VCaP (cell line): ENCODE measurements at regions not wholly inside any gene's neighbourhood (a gene's known extent, or its start where the extent isn't known, plus 50 kb on each side); places are given as distances from the start of the nearest gene placed in this dataset.

Experiments used
- H3K27ac ChIP-seq: fragments of 450-650 bp; 2 replicates; pipeline ENCODE4 v1.5.1; 2017
- CTCF ChIP-seq: fragments of 450-650 bp; conservative IDR thresholded peaks from 2 replicates; pipeline ENCODE4 v1.5.1; 2017; ENCODE audit warnings: mild to moderate bottlenecking, moderate library complexity

GRCh38 chr15:26082221-26083109, 219.3 kb upstream of the ATP10A start:
- 0 out of 2 replicates have a peak, but pooled peaks have one; percentile 13 for TF ChIP-seq CTCF
- H3K27ac ChIP-seq, result peak overlapping the region; percentile 92

- TF ChIP-seq CTCF, result no peak
- H3K27ac ChIP-seq, result peak overlapping the region; percentile 92; the same call in 1 of the 2 replicates
Measured at GRCh38 chr15:26081758-26082220, 218.7 kb upstream of the ATP10A start.

GRCh38 chr15:26075770-26076169, 212.6 kb upstream of the ATP10A start:
- no peak overlapping the region for H3K27ac ChIP-seq
- no peak for TF ChIP-seq CTCF

GRCh38 chr15:26073430-26074333, 210.6 kb upstream of the ATP10A start:
- no peak overlapping the region for H3K27ac ChIP-seq
- TF ChIP-seq CTCF, result no peak

GRCh38 chr15:26070095-26070532, 207.0 kb upstream of the ATP10A start:
- H3K27ac ChIP-seq, result no peak overlapping the region
- TF ChIP-seq CTCF, result no peak

- H3K27ac ChIP-seq, result no peak overlapping the region
- no peak for TF ChIP-seq CTCF
Measured at GRCh38 chr15:26069231-26069641, 206.1 kb upstream of the ATP10A start.

- TF ChIP-seq CTCF, result no peak
- no peak overlapping the region for H3K27ac ChIP-seq
Measured at GRCh38 chr15:26066896-26067295, 203.8 kb upstream of the ATP10A start.
